ENCODE measurements at regions not wholly inside any gene's neighbourhood (a gene's known extent, or its start where the extent isn't known, plus 50 kb on each side); places are given as distances from the start of the nearest gene placed in this dataset.
"Not testable (repeated sequence)": the region's sequence is repeated elsewhere in the genome, so short reads cannot be mapped to it uniquely, and the experiment has no call there.

DNA sequence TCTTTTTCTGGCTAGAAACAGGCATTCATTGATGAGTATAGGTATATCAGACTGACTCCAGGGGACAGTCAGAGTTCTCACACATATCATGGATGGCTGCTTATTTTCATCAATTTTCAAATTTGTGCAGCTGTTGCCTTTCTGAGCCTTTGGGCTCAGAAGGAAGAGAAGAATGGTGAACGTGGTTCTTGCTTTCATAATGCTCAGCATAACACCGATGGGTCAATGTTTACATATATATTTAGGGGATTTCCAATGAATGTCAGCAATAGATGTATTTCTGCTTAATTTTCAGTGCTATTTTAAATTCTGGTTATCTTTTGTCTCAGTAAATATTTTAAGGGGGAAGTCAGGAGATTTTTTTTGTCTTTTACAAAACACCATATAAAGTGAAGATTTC lies 581.4 kb upstream of the DPPA4 start:
- no peak for DNase-seq

DNA sequence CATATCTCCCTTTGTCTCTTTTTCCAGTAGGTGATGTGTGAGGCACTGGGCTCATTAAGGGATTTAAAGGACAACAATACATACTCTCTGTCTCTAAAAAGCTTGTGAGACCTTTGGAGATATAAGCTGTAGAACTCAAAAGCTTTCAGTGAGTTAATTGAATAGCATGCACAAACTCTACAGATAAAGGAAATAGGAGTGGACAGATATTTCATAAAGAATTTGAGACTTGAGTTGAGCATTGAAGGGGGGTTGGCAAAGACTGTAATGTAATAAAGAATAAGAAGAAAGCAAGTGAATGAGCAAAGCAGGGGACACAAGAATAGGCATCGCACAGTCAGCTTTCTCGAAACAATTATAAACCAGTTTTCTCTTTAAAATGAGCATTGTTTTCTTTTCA lies 583.4 kb upstream of the DPPA4 start:
- no peak for DNase-seq

DNA sequence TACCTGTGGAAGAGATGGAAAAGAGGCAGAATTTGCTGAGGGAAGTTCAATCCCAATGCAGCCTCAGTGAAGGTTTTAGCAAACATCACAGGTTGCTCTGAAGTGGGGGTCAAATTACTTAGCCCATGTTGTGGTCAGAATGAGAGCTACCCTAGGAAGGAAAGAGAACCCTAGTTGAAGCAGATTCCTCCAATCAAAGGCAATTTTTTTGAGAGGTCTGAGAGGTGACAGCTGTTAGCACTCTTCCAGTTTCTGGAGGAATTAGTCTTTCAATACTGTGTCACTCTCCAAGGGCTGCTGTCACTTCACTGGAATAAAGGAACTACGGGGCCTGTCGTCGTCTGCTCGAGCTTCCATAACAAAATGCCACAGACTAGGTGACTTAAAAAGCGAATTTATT lies 584.2 kb upstream of the DPPA4 start:
- DNase-seq, result no peak

DNA sequence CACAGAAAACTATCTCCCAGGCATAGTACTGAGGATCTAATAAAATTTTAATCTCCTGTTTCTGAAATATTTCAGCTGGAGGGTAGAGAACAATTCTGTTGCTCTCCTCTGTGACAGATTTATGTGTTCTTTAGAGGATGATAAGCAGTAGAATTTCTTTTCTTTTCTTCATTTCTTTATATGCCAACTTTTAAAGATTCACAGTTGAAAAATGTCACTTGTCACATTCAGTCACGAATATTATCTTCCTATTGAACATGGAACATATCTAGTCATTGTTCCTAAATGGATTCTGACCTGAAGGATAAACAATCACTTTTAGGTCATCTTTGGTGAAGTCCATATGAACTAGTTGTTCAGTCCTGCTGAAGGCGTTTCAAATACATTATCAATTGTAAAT lies 585.5 kb upstream of the DPPA4 start:
- DNase-seq, result no peak

DNA sequence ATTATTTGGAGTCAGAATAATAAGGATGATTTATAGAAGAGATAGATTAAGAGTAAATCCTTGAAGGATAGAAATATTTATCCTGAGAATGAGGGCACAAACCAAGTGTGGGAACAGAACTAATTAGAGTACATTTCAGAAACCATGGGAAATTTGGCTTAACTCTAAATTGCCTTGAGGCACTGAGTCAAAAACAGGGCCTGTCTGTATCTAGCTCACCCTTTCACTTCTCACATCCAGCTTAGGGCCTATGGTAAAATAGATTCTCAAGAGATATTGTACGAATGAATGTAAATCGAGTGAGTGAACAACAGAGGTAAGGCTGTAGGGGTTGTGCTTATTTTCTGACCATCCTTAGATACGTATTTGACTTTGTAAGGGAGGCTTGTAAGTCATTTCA lies 586.1 kb upstream of the DPPA4 start:
- DNase-seq, result no peak

DNA sequence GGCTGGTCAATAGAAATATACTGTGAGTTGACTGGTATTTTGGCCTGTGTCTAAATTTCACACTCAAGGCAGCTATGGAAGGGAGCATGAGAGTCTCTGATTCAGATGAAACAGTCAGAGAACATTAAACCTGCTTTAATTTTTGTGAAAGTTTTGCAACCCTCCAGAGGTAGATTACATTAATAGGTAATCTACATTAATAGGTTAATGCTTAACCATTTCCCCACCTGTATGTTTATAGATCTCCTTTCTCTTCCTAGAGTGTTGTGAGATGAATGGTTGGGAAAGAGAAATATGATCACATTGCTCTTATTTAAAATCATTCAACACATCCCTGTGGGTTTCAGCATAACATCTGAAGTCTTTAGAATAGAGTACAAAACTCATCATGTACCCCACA lies 586.9 kb upstream of the DPPA4 start:
- no peak for DNase-seq

DNA sequence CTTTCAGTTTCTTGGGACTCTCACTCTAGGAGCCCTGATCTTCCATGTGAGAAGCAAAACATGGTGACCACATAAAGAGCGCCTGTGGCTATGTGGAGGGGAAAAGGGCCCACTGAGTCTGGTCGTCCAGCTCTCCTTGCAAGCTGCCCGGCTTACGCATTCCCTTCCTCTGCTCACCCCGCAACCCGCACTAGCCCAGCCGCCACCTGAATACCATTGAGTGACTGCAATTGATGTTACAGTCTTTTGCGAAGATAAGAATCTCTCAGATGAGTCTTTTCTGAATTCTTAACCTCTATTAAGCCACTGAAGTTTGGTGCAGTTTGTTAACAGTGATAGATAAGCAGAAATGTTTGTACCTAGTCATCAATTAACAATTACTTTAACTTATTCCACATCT lies 589.0 kb upstream of the DPPA4 start:
- DNase-seq, result no peak

DNA sequence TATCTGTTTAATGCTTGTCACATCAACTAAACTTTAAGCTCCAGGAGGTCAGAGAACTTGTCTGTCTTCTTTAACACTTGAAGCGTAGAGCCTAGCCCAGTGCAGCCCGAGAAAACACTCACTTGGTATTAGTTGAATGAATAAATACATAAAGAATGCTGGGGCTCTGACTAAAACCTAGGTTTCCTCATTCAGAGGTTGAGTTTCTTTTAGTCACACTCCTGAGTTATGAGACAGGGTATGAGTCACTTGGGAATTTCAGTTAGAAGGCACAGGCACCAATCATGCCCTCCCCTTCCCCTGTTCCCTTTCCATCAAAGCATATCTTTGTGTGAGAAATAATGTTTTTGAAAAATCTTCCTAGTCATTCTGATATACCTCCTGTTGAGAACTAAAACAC lies 589.8 kb upstream of the DPPA4 start:
- DNase-seq, result no peak

DNA sequence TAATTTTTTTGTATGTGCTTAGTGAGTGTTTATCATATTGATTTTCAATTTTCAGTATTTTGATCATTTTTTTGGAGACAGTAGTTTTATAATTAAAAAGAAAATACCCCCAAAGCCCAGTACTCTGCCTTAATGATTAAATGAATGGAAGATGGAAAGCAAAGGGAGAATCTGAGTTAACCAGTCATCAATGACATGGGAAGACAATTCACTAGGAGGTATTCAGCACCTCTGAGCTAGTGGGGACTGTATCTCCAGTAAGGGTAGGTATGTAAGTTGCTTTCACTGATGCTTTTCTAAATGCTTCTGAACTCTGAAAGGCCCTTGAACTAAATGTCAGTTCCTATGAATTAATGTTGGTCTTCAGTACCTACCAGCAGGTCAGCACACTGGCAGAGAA lies 590.4 kb upstream of the DPPA4 start:
- no peak for DNase-seq

DNA sequence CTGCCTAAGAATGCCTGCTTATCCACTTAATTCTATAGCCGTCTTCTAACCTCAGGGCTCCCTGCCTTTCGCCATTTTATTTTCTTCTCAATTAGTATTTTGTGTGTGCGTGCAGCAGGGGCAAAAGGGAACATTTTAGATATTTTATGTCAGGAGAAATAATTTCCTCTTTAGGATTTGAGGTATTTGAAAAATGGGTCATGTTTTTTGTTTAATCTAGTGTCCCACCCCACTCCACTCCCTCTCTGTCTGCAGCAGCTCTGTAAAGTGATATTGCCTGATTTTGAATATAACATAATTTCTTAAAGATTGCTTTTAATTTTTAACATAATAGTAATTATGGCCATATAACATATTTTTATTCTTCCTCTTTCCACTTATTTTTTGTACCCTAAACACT lies 593.2 kb upstream of the DPPA4 start:
- no peak for DNase-seq

DNA sequence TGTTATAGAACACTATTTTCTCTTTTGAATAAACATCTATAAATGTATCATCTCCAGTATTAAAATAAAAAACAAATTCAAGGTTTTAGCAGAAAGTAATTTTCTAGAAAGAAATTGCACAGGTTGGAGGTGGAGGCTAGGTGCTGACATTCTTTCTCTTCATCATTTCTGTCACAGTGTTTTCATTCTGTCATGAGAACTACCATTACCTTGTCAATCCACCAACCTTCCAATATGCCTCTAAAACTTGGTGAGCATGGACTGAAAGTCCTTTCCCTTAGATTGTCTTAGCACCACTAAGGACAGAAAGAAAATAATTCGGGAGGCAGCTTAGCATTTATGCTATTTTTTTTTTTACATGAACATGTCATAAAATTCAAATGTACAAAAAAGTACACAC lies 596.2 kb upstream of the DPPA4 start:
- no peak for DNase-seq

DNA sequence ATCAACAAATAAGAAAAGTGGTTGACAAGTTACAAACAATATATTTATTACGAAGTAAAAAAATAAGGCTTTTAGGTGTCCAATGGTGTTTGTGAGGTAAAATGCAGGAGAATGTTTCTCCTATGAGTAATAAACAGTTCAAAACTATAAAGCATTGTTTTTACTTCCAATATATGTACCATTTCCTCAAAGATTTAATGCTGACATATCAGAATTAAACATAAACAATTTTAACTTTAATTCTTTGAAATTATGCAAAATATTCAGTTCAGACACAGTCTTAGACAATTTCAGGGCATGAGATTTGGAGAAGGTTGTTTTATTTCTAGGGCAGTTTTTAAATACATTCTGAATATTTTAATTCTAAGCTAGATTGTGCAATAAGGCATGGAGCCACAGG lies 602.5 kb upstream of the DPPA4 start:
- DNase-seq, result no peak

DNA sequence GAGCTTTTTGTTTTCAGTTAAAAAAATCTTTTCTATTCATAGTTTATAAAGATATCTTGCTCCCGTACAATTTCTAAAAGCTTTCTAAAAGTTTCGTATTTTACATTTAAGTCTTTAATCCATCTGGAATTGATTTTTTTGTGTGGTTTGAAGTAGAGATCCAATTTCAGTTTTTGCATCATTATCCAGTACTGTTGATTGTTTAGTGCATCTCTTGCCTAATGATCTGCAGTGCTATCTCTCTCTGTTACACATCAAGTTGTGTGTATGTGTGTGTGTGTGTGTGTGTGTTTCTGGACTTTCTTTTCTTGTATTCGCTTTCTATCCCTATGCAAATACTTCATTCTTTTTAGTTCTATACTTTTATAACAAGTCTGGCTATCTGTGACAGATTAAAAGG lies 605.8 kb upstream of the DPPA4 start:
- no peak for DNase-seq

DNA sequence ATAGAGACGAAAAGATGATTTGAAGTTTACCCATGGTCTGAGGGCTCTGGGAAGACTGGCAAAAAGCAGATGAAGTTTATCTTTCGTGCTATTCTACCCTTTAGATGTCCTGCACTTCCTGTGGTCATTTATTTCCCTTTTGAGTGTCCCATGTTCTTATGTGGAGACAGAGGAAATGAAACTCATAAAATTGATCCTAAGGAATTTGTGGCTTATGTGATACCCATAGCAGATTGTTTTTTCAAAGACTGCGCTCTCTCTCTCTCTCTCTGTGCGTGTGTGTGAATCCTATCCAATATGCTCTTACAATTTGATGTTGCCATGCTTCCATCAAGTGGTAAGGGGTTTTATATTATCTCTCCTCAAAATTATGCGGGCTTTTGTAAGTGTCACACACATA lies 607.5 kb upstream of the DPPA4 start:
- DNase-seq, result no peak

DNA sequence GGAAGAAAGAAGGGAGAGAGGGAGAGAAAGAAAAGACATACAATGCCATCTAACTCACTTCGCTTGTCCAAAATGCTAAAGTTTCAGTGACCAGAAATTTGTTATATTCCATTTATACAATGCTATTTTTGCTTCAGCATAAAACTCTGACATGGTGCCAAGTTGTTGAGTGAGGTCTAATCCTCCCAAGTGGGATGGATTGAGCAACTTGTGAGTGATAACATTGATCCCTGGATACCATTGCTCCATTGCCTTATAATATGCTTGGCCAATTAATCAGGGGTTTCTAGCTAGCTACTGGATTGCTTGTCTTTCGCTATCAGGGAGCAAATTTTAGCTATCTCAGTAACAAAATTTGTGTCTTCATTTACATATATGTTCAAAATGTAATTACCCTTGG lies 615.6 kb upstream of the DPPA4 start:
- DNase-seq, result no peak

DNA sequence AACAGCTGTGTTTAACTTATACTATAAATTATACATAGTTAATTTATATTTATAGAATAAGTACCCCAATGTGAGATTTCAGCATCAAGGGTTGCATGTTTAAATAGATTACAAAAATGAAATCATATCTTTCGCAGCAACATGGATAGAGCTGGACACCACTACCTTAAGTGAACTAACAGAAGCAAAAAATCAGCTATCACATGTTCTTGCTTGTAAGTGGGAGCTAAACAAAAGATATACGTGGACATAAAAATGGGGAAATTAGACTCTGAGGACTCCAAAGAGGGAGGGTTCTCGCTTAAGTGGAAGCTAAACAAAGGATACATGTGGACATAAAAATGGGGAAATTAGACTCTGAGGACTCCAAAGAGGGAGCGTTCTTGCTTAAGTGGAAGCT lies 626.5 kb upstream of the DPPA4 start:
- no peak for DNase-seq

DNA sequence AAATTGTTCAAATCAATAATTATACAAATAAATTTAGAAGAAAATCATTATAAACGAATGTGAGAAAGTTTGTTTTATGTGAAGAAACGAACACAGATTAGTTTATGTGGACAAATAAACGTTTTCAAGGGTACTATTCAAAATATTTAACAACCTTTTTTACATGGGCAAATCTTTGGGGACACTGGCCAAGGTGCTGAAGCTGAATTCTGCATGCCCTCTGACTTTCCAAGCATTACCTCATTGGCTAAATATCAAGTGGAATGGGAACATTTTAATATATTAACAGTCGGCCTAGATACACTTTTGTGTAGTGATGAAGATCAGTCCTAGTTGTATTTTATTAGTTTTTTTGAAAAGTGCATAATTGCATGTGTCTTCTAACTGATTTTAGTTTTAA lies 636.4 kb upstream of the DPPA4 start:
- no peak for DNase-seq

DNA sequence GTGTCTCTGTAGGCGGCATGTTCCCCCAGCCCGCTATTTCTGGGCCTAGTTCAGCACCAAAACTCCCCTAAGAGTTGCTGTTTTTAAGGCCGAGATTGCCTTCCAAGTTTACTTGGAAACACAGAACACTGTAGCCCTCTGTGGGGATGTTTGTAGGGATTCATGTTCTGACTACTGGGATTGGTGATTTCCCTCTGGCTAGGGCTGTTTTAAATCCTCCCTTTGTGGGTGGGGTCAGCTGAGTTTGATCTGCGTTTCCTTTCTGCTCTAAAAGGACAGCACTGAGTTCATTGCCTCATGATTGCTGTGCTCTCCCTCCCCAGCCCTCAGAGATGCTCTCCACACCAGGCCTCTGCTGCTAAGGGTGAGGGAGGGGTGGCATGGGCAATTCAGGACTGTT lies 640.6 kb upstream of the DPPA4 start:
- DNase-seq, result no peak

DNA sequence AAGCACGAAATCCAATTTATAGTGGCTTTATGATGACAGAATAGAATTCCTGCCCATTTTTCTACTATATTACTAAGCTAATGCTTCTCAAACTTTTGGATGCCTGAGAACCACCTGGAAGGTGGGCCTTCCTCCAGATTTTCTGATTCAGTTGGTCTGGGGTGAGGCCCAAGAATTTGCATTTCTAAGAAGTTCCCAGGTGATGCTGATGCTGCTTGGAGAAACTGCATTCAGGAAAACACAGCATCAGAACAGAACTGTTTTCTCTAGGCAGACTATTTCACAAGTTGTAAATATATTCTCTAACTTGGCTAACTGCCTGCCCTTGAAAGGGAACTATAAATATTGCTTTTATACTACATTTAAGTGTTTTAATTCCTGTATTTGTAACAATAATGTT lies 644.9 kb upstream of the DPPA4 start:
- no peak for DNase-seq

DNA sequence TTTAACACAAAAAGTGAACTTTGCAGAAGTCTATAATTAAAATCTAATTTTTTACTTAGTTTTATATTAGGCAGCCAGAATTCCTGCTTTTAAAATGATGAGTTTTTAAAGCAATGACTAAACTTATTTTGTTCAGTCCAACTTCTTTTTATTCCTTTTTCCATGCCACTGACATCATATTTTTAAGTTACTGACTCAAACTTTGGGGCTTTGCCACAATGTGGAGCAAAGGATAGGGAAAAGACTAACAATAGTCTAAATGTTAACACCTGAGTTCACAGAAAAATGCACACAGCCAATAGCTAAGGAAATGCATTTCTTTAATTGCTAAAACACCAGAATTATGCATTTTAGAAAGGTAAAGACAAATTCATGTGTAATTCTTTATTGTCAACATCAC lies 647.6 kb upstream of the DPPA4 start:
- no peak for DNase-seq

DNA sequence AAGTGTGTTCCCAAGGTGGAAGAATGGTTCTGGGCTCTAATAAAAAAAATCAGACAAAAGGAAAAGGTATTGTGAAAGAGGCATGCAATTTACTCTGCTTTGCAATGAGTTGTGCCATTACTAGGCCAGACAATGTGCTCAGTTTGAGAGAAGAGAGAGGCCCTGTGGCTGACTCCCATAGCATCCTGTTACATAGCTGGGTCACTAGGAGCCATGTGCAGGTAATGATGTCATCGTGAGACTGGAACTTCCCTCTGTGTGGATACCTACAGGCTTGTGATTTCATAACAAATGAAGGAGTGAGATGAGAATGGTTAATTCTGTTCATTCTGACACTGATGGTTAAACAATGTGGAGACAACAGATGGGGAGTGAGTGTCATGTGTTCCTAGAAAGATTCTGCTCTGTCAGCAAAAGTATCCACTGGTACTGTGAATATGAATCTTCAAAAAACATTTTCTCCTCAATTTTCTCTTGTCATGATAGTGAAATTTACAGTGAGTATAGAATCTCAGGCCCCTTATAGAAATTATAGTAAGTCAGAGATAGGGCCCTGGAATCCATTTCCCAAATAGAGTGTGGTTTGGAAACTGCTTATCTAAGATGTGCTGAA lies 648.7 kb upstream of the DPPA4 start:
- no peak for DNase-seq

DNA sequence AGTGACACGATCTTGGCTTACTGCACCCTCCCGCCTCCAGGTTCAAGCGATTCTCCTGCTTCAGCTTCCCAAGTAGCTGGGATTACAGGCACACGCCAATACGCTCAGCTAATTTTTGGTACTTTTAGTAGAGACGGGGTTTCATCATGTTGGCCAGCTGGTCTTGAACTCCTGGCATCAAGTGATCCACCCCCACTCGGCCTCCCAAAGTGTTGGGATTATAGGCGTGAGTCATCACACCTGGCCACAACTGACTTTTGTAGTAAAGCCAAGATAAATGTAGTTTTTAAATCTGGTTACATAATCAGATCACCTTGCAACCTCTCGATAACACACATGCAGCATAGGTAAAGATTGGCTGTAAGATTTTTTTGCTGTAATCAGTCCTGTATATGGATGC lies 657.5 kb upstream of the DPPA4 start:
- DNase-seq, result no peak

DNA sequence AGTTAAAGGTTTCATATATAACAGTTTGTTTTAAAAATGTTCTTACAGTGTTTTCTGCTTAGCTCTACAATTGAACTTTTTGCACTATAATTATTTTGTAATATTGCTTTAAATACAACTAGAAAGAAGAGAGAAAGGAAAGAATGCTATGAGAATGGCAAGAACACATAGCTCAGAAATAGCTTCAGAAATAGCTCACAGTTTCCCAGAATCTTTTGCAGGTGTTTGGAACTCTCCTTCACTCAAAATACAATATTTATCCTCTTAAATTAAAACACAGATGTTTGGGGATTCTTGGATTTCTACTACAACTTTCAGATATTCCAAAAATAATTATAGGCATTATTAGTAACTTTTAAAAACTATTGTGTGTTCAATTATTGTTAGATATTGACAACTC lies 658.0 kb upstream of the DPPA4 start:
- DNase-seq, result no peak

DNA sequence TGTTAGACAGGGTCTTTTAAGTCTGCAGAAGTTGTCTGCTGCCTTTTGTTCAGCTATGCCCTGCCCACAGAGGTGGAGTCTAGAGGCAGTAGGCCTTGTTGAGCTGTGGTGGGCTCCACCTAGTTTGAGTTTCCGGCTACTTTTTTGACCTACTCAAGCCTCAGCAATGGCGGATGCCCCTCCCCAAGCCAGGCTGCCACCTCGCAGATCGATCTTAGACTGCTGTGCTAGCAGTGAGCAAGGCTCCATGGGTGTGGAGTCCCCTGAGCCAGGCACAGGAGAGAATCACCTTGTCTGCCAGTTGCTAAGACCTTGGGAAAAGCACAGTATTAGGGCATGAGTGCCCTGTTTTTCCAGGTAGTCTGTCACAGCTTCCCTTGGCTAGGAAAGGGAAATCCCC lies 664.6 kb upstream of the DPPA4 start:
- not testable (repeated sequence) for DNase-seq

DNA sequence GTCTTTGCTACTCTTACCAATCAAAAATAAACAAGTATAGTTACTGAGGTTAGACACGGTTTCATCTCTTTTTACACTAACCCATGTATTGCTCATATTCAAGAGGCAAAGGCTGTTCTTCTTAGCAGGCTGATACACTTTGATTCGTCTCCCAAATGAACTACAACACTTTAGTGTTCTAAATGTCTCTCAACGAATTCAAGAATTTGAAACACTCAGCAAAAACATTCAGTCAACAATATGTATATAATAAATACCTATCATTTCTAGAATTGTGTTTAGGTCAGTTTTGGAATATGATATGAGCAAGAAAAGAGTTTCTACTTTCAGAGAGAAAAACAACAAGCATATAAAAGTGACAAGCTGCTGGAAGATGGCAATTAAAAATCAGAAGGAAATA lies 669.6 kb upstream of the DPPA4 start:
- no peak for DNase-seq
